ENCODE measurements at regions not wholly inside any gene's neighbourhood (a gene's known extent, or its start where the extent isn't known, plus 50 kb on each side); places are given as distances from the start of the nearest gene placed in this dataset.

DNA sequence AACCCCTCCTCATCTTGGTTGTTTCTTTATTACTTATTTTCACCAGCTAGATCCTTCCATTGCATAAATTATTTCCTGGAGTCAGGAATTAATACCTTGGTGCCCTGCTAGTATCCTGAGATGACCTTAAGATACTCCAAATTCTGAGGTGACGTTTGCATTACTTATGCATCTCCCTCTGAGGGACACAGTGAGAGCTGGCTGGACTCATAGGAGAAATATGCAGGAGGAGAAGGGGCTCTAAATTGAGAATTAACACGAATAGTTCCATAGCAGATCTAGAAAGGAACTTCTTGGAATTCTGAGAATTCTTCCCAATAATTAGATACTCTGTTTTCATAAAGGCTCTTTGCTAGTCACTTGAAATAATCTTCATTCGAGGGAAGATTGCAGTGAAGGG lies 310.6 kb upstream of the ZEB2 start:
- H3K4me3 ChIP-seq (ENCODE audit: control extremely low read depth in 1 of 5, extremely low read depth in 1 of 5, insufficient read depth in 1 of 5, low read depth in 2 of 5, low read length in 4 of 5), result no peak overlapping the region
- Mint-ChIP-seq H3K9me3 (ENCODE audit: insufficient read depth) (no peaks in the 10 kb centered on the region), H3K27me3 (no peaks in the 10 kb centered on the region), H3K4me3 (no peak overlapping the region), H3K27ac (no peak overlapping the region), H3K4me1 (no peaks in the 10 kb centered on the region)
- H2AFZ ChIP-seq (ENCODE audit: insufficient read depth, low read depth, low read length, poor library complexity, severe bottlenecking), result no peak overlapping the region
- ATAC-seq (ENCODE audit: low read depth) (no peak), DNase-seq (no peak)
- POLR2A ChIA-PET, result no interaction called here
- no peaks in the 10 kb centered on the region for H3K4me1 ChIP-seq (ENCODE audit: control insufficient read depth in 2 of 2, insufficient read depth in 2 of 2, low read length in 2 of 2)
- no peaks in the 10 kb centered on the region for H3K79me2 ChIP-seq (ENCODE audit: control insufficient read depth, insufficient read depth, low read length)
- no peaks in the 10 kb centered on the region for H4K20me1 ChIP-seq (ENCODE audit: control insufficient read depth, insufficient read depth, low read length, poor library complexity, severe bottlenecking)
- H3K27me3 ChIP-seq (replicated peaks in 1 of 4; ENCODE audit: control extremely low read depth in 1 of 4, control insufficient read depth in 3 of 4, insufficient read depth in 4 of 4, low read length in 3 of 4), result no peaks in the 10 kb centered on the region
- H3K27ac ChIP-seq (ENCODE audit: low read length in 2 of 2), result no peak overlapping the region
- no peak overlapping the region for H3K4me2 ChIP-seq (replicated peaks; ENCODE audit: low read depth, low read length, poor library complexity, severe bottlenecking)
- WGBS (ENCODE audit: insufficient coverage), result no CpG with 5 or more reads among the region's 3 CpGs
- H3K36me3 ChIP-seq (replicated peaks in 1 of 2; ENCODE audit: control extremely low read depth in 1 of 2, control insufficient read depth in 1 of 2, extremely low read depth in 1 of 2, insufficient read depth in 2 of 2, low read length in 1 of 2), result no peaks in the 10 kb centered on the region
- H3K9ac ChIP-seq (ENCODE audit: low read length), result no peak overlapping the region
- intact Hi-C loops (cut with micrococcal nuclease), result no loop called here
- CTCF ChIA-PET, result no interaction called here
- H3K9me3 ChIP-seq (ENCODE audit: control extremely low read depth in 1 of 3, control insufficient read depth in 2 of 3, insufficient read depth in 1 of 3, low read length in 2 of 3), result no peaks in the 10 kb centered on the region
- no peak for TF ChIP-seq CTCF (IDR thresholded peaks at IDR 0.05)
- no peak for TF ChIP-seq EZH2 (IDR thresholded peaks at IDR 0.05; ENCODE audit: borderline replicate concordance, insufficient read depth, low read depth, low read length, poor library complexity, severe bottlenecking)

- WGBS (ENCODE audit: insufficient coverage), result 94% methylated on average over 2 of the region's 2 CpGs
- ATAC-seq (ENCODE audit: low read depth) (no peak), DNase-seq (no peak)
- Histone ChIP-seq H4K20me1 (ENCODE audit: control insufficient read depth, insufficient read depth, low read length, poor library complexity, severe bottlenecking) (no peaks in the 10 kb centered on the region), H3K4me3 (ENCODE audit: control extremely low read depth in 1 of 5, extremely low read depth in 1 of 5, insufficient read depth in 1 of 5, low read depth in 2 of 5, low read length in 4 of 5) (no peak overlapping the region), H2AFZ (ENCODE audit: insufficient read depth, low read depth, low read length, poor library complexity, severe bottlenecking) (no peak overlapping the region), H3K4me1 (ENCODE audit: control insufficient read depth in 2 of 2, insufficient read depth in 2 of 2, low read length in 2 of 2) (no peaks in the 10 kb centered on the region), H3K9ac (ENCODE audit: low read length) (no peak overlapping the region), H3K79me2 (ENCODE audit: control insufficient read depth, insufficient read depth, low read length) (no peaks in the 10 kb centered on the region), H3K27ac (ENCODE audit: low read length in 2 of 2) (no peak overlapping the region), H3K4me2 (replicated peaks; ENCODE audit: low read depth, low read length, poor library complexity, severe bottlenecking) (no peak overlapping the region), H3K36me3 (replicated peaks in 1 of 2; ENCODE audit: control extremely low read depth in 1 of 2, control insufficient read depth in 1 of 2, extremely low read depth in 1 of 2, insufficient read depth in 2 of 2, low read length in 1 of 2) (no peaks in the 10 kb centered on the region), H3K9me3 (ENCODE audit: control extremely low read depth in 1 of 3, control insufficient read depth in 2 of 3, insufficient read depth in 1 of 3, low read length in 2 of 3) (no peaks in the 10 kb centered on the region), H3K27me3 (replicated peaks in 1 of 4; ENCODE audit: control extremely low read depth in 1 of 4, control insufficient read depth in 3 of 4, insufficient read depth in 4 of 4, low read length in 3 of 4) (no peaks in the 10 kb centered on the region)
- CTCF ChIA-PET, result no interaction called here
- Mint-ChIP-seq H3K27me3 (no peaks in the 10 kb centered on the region), H3K4me3 (no peak overlapping the region), H3K27ac (no peak overlapping the region), H3K4me1 (no peaks in the 10 kb centered on the region), H3K9me3 (ENCODE audit: insufficient read depth) (no peaks in the 10 kb centered on the region)
- intact Hi-C loops (cut with micrococcal nuclease), result no loop called here
- POLR2A ChIA-PET, result no interaction called here
- TF ChIP-seq CTCF (IDR thresholded peaks at IDR 0.05) (no peak), EZH2 (IDR thresholded peaks at IDR 0.05; ENCODE audit: borderline replicate concordance, insufficient read depth, low read depth, low read length, poor library complexity, severe bottlenecking) (no peak)
Observed at GRCh38 chr2:144827404-144827803, 307.5 kb upstream of the ZEB2 start.
